Fibroblast of pulmonary artery (primary cell): ENCODE measurements at regions not wholly inside any gene's neighbourhood (a gene's known extent, or its start where the extent isn't known, plus 50 kb on each side); places are given as distances from the start of the nearest gene placed in this dataset.
A peak's percentile ranks its signal among the peaks of the same experiment; 100 is the strongest.

Source experiments
- DNase-seq: peaks from one replicate; pipeline ENCODE4 v3.0.0-alpha.2; 2010; ENCODE audit warnings: low read depth
- H3K4me3 ChIP-seq: replicated peaks from 2 replicates; pipeline ENCODE4 v1.5.1; 2011; ENCODE audit warnings: low read depth, mild to moderate bottlenecking, control low read depth, low read length, moderate library complexity
- CTCF ChIP-seq: IDR thresholded peaks from 2 replicates; pipeline ENCODE4 v1.5.1; 2011; ENCODE audit warnings: mild to moderate bottlenecking, control low read depth, low read length, inconsistent platforms; ENCODE audit errors: missing control alignments

GRCh38 chr4:185931986-185932385 lies 120.0 kb upstream of the SORBS2 start:
- no peak overlapping the region for H3K4me3 ChIP-seq
- DNase-seq: no peak
- TF ChIP-seq CTCF: no peak

- TF ChIP-seq CTCF: no peak
- peak; percentile 34 for DNase-seq
- no peak overlapping the region for H3K4me3 ChIP-seq
Measured at GRCh38 chr4:185932491-185932890, 120.5 kb upstream of the SORBS2 start.

- peak; percentile 54 for DNase-seq
- no peak overlapping the region for H3K4me3 ChIP-seq
- TF ChIP-seq CTCF: no peak
Measured at GRCh38 chr4:185933078-185933581, 121.1 kb upstream of the SORBS2 start.

GRCh38 chr4:185936650-185937376 lies 124.8 kb upstream of the SORBS2 start:
- DNase-seq: no peak
- TF ChIP-seq CTCF: no peak
- H3K4me3 ChIP-seq: no peak overlapping the region

- TF ChIP-seq CTCF: no peak
- H3K4me3 ChIP-seq: no peak overlapping the region
- no peak for DNase-seq
Measured at GRCh38 chr4:185938654-185939053, 126.7 kb upstream of the SORBS2 start.

- no peak for TF ChIP-seq CTCF
- DNase-seq: peak; percentile 45
- no peak overlapping the region for H3K4me3 ChIP-seq
Measured at GRCh38 chr4:185941461-185941860, 127.5 kb upstream of the TLR3 start.

GRCh38 chr4:185945252-185945651 lies 123.7 kb upstream of the TLR3 start:
- H3K4me3 ChIP-seq: no peak overlapping the region
- no peak for TF ChIP-seq CTCF
- DNase-seq: no peak
